ENCODE measurements at regions not wholly inside any gene's neighbourhood (a gene's known extent, or its start where the extent isn't known, plus 50 kb on each side); places are given as distances from the start of the nearest gene placed in this dataset.
"Not testable (repeated sequence)": the region's sequence is repeated elsewhere in the genome, so short reads cannot be mapped to it uniquely, and the experiment has no call there.

DNA sequence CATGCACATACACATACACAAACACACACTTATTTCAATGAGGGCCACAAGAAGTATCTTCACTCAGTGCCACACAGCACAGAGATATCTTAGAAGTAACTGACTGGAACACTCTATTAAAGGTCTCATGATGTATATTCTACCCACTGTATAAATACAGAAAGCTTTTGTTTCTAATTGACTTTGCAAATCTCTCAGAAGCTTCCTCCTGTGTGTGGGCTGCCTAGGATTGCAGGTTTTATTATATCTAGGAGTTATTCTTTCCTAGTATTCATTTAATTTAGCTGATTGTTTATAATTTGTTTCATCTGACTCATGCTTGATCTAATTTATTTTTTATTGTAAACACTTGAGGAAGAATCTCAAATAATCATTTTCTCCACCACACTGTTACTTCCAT lies 262.4 kb upstream of the ACTBL2 start:
- no peaks in the 10 kb centered on the region for H3K36me3 Mint-ChIP-seq (ENCODE audit: low read depth)
- CTCF ChIA-PET, result no interaction called here
- no peak overlapping the region for H3K4me3 Mint-ChIP-seq
- H3K4me1 Mint-ChIP-seq (ENCODE audit: low read depth), result no peaks in the 10 kb centered on the region
- H3K9me3 Mint-ChIP-seq, result no peaks in the 10 kb centered on the region
- POLR2A ChIA-PET, result no interaction called here
- H3K27ac Mint-ChIP-seq, result no peak overlapping the region
- H3K27me3 Mint-ChIP-seq, result peaks cover 10% of the 10 kb centered on the region
- ATAC-seq (no peak), DNase-seq (no peak)
- intact Hi-C loops (cut with micrococcal nuclease), result no loop called here
- TF ChIP-seq, protein P1, sequence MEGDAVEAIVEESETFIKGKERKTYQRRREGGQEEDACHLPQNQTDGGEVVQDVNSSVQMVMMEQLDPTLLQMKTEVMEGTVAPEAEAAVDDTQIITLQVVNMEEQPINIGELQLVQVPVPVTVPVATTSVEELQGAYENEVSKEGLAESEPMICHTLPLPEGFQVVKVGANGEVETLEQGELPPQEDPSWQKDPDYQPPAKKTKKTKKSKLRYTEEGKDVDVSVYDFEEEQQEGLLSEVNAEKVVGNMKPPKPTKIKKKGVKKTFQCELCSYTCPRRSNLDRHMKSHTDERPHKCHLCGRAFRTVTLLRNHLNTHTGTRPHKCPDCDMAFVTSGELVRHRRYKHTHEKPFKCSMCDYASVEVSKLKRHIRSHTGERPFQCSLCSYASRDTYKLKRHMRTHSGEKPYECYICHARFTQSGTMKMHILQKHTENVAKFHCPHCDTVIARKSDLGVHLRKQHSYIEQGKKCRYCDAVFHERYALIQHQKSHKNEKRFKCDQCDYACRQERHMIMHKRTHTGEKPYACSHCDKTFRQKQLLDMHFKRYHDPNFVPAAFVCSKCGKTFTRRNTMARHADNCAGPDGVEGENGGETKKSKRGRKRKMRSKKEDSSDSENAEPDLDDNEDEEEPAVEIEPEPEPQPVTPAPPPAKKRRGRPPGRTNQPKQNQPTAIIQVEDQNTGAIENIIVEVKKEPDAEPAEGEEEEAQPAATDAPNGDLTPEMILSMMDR (IDR thresholded peaks at IDR 0.05), result no peak

DNA sequence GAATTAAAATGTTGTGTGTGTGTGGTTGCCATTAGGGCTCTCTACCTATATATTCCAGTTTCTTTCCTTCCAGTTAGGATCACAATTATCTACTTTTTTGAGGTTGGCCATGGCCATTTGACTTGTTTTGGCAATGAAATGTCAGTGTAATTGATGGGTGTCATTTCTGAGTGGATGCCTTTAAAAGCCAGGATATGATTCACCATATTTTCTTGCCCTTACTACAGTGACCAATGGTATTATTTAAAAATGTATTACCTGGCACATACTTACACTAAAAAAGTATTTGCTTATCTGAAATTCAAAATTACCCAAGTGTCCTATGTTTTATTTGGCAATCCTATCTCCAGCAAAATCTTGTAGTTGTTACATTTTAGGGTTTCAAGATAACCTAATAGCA lies 258.7 kb upstream of the ACTBL2 start:
- CTCF ChIA-PET, result no interaction called here
- H3K4me3 Mint-ChIP-seq, result no peak overlapping the region
- ATAC-seq (no peak), DNase-seq (no peak)
- peaks cover 2% of the 10 kb centered on the region for H3K27me3 Mint-ChIP-seq
- no peaks in the 10 kb centered on the region for H3K9me3 Mint-ChIP-seq
- H3K4me1 Mint-ChIP-seq (ENCODE audit: low read depth), result no peaks in the 10 kb centered on the region
- intact Hi-C loops (cut with micrococcal nuclease), result no loop called here
- POLR2A ChIA-PET, result no interaction called here
- no peak overlapping the region for H3K27ac Mint-ChIP-seq
- TF ChIP-seq, protein P1 (IDR thresholded peaks at IDR 0.05), result no peak
- H3K36me3 Mint-ChIP-seq (ENCODE audit: low read depth), result no peaks in the 10 kb centered on the region

DNA sequence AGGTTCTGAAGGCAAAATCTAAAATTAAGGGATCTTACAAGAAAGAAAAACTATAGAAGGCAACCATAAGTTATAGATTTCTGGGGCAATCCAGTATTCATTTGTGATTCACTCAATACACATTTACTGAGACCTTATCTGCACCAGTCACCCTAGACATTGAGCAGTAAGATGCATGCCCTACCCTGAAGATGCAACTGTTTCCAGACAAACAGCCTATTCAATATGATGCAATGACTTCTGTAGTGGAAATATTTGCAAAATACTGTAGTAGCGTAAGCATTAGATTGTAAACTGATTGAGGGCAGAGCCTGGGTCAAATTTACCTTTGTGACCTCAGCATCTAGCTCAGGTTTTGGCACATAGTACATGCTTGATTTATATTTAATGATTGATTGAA lies 256.2 kb upstream of the ACTBL2 start:
- Mint-ChIP-seq H3K9me3 (no peaks in the 10 kb centered on the region), H3K4me1 (ENCODE audit: low read depth) (no peaks in the 10 kb centered on the region), H3K27me3 (peaks cover 4% of the 10 kb centered on the region), H3K27ac (no peak overlapping the region), H3K36me3 (ENCODE audit: low read depth) (no peaks in the 10 kb centered on the region), H3K4me3 (no peak overlapping the region)
- intact Hi-C loops (cut with micrococcal nuclease), result no loop called here
- POLR2A ChIA-PET, result no interaction called here
- TF ChIP-seq, protein P1 (IDR thresholded peaks at IDR 0.05), result no peak
- CTCF ChIA-PET, result no interaction called here
- ATAC-seq (no peak), DNase-seq (no peak)

DNA sequence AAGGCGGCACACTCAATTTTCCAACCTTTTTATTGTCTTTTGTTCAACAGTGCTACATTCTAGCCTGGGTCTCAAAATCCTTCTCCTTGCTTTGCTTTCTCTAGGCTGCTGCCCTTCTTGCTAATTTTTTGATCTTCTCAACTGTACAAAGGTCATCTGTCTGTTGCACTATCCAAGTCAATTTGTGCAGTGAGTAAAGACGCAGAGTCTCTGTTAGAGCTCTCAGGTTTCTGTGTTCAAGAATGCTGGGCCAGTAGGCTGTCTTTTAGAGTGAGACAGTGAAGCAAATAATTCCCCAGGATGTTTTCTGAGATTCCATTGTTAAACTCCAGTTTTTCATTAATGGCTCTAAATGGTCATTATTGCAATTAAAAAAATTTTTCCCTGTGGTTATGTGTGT lies 255.7 kb upstream of the ACTBL2 start:
- Mint-ChIP-seq H3K27ac (no peak overlapping the region), H3K4me3 (no peak overlapping the region), H3K9me3 (no peaks in the 10 kb centered on the region), H3K4me1 (ENCODE audit: low read depth) (no peaks in the 10 kb centered on the region), H3K27me3 (peaks cover 4% of the 10 kb centered on the region), H3K36me3 (ENCODE audit: low read depth) (no peaks in the 10 kb centered on the region)
- ATAC-seq (no peak), DNase-seq (no peak)
- intact Hi-C loops (cut with micrococcal nuclease), result no loop called here
- ChIA-PET CTCF (no interaction called here), POLR2A (no interaction called here)
- TF ChIP-seq, protein P1 (IDR thresholded peaks at IDR 0.05), result no peak

DNA sequence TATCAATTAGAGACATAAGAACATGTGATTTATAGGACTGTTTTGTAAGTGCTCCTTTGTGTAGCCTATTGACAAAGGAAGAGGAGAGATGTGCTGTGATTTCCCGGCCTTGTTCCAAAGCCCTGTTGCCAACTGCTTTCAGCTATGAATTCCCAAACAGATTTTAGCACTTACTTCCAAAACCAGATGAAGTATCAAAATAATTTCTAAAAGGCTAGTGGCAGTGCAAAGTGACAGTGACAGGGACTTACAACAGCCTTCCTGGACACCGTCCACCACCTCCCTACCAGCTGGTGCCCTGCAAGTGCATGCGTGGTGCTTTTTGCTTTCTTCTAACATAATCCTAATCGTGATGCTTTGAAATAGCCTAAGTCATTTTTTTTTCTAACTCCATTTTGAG lies 254.1 kb upstream of the ACTBL2 start:
- no peaks in the 10 kb centered on the region for H3K4me1 Mint-ChIP-seq (ENCODE audit: low read depth)
- DNase-seq (no peak), ATAC-seq (no peak)
- ChIA-PET CTCF (no interaction called here), POLR2A (no interaction called here)
- H3K9me3 Mint-ChIP-seq, result no peaks in the 10 kb centered on the region
- H3K36me3 Mint-ChIP-seq (ENCODE audit: low read depth), result no peaks in the 10 kb centered on the region
- intact Hi-C loops (cut with micrococcal nuclease), result no loop called here
- no peak overlapping the region for H3K27ac Mint-ChIP-seq
- peaks cover 4% of the 10 kb centered on the region for H3K27me3 Mint-ChIP-seq
- no peak overlapping the region for H3K4me3 Mint-ChIP-seq
- TF ChIP-seq, protein P1 (IDR thresholded peaks at IDR 0.05), result no peak

DNA sequence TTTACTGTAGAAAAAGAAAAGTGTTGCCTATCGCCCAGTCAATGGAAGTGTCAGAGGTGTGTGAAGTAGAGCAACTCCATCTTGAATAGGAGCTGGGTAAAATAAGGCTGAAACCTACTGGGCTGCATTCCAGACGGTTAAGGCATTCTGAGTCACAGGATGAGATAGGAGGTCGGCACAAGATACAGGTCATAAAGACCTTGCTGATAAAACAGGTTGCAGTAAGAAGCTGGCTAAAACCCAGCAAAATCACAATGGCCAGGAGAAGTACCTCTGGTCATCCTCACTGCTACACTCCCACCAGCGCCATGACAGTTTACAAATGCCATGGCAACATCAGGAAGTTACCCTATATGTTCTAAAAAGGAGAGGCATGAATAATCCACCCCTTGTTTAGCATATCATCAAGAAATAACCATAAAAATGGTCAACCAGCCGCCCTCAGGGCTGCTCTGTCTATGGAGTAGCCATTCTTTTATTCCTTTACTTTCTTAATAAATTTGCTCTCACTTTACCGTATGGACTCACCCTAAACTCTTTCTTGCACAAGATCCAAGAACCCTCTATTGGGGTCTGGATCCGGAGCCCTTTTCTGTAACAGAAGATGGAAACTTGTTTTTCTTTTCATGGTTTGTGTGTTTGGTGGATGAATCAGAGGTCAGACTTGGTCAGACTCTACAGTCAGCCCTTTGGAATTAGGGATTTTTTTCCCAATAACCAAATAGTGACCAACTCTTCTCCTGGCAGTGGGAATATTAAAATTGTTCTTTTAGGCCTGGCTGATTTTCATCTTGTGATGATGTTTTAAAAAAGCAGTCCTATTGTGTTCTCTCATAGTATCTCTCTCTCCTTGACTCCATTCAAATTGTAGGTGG lies 252.9 kb upstream of the ACTBL2 start:
- POLR2A ChIA-PET; CTCF ChIA-PET; ATAC-seq; H3K4me1 Mint-ChIP-seq (ENCODE audit: low read depth); H3K36me3 Mint-ChIP-seq (ENCODE audit: low read depth); H3K9me3 Mint-ChIP-seq; DNase-seq; H3K27me3 Mint-ChIP-seq; intact Hi-C loops (cut with micrococcal nuclease); H3K4me3 Mint-ChIP-seq; H3K27ac Mint-ChIP-seq: not testable (repeated sequence)
